SHP77 (cell line): ENCODE measurements at regions not wholly inside any gene's neighbourhood (a gene's known extent, or its start where the extent isn't known, plus 50 kb on each side); places are given as distances from the start of the nearest gene placed in this dataset.

Experiments used
- DNase-seq, 2 experiments: peaks; one replicate each; lab custom pipeline; 2025; lab: John Stamatoyannopoulos, UW

DNA sequence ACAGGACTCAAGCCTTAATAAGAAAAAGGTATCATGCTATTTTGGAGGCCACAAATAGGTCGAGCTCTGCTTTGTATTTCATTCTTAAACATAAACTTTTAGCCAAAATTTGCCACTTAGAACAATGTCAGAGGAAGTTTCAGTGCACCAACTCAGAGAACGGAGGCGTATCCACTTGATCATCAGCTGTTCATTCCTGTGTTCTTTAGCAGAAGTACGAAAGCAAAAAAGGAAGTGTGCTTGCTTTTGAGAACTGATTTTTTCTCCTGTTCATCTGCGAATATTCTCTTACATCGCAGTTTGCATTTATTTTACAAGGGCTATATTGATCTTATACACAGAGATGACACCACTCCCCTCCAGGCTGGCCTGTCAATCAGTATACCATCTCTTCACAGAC lies 188.6 kb upstream of the SOX5 start:
- DNase-seq, result no peak

DNA sequence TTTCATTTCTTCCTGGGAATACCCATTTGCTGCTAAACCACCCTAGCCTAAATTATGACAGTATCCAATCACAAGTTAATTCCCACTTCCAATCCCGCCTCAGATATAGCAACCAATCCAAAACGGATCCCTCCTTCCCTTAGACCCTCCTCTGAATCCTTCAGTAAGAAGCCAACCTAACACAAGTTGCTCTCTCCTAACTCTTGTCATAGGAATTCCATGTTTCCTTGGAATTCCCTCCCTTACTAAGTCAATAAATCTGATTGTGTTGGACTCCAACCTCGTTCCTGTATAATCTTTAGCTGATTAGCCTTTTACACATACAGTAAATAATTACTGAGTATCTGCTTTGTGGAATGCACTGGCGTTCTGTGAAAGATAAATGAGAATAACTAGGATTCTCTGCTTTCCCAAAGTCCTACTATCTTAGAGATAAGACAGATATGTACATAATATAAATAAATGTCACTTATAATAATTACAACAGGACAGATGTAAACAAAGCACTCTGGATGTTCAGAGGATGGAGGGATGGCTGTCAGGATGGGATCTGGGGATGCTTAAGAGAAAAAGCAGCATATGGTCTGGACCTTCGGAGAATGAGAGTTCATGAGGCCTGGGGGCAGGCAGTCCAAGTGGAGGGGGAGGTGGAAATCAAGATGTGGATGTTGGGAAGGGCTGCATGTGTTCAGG lies 185.8 kb upstream of the SOX5 start:
- no peak for DNase-seq

DNA sequence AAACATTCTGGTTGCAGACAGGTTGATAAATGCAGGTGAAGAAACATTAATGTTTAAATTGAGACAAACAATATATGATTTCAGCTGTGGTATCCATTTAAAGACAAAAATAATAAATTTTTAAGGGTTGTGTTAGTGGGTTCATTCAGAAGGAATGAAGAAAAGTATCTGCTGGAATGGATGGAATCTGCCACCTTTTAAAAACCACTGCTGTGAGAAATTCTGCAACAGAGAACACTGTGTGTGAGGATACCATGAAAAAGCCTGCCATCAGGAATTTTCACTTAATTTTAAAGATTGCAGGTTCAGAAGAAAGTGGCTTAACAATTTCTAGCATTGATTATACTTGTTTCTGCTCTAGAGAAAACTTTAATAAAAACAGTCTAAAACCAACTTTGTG lies 184.6 kb upstream of the SOX5 start:
- no peak for DNase-seq

DNA sequence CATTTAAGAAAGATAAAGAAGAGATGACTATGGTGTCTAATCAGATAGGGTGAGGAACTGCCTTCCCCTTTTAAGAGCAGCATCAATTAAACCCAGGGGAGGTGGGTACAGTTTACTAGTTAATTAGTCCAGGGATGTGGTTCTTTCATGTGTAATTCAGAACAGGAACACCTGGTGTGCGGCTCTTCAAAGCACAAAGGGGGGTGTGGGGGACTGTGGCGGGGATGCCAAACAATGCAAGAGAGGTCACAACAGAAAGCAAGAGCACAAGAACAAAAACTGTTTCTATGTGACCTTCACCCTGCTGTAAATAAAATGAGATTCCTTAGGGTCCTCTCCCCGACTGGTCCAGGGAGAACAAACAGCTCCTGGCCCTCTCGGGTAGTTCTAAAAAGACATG lies 183.9 kb upstream of the SOX5 start:
- no peak for DNase-seq

DNA sequence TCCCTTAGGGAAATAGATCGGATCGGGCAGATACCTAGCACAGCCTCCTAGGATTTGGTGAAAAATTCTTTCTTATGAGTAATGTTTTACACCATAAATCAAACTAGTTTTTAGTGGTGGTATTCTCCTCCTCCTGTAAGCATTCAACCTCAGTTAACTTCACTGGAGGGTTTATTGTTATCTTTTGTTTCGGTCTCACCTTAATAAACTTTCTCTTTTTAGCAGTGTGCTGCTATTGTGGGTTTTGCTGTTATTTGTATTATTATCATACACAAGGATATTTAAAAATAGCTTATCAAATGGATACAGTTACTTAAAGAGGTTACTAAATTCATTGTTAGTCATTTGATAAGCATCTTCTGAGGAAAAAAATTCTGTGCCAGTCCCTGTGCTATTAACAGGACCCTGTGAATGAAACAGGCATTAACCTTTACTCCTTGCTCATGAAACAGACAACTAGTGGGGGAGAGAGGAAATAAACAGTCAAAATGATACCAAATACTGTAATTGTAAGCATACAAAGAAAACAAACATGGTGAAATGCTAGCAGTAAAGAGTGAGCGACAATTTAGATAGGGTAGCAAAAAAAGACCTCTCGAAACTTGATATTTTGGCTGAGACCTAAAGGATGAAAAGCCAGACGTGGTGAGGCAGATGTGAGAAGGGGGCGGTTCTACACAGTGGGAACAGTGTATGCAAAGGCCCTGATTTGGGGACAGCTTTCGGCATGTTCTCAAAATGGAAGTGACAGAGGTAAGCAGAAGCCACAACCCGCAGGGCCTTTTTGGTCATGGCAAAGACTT lies 178.7 kb upstream of the SOX5 start:
- no peak for DNase-seq

DNA sequence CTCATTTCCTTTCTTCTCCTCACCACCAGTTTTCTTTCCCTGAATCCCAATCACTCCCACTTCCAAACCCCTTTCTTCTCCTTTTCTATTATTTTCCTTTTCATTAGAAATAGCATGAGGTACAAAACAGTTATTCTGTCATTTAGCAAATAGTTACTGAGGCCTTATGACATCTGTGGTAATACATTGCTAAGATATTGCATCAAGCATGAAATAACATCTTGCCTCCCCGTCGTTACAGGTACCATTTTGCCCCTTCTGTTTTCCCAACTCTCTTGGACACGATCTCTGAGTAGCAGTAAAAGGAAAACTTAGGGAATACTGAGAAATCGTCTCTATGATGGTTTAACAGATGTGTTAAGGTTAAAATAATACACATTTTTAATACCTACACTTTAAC lies 175.8 kb upstream of the SOX5 start:
- DNase-seq, result no peak

DNA sequence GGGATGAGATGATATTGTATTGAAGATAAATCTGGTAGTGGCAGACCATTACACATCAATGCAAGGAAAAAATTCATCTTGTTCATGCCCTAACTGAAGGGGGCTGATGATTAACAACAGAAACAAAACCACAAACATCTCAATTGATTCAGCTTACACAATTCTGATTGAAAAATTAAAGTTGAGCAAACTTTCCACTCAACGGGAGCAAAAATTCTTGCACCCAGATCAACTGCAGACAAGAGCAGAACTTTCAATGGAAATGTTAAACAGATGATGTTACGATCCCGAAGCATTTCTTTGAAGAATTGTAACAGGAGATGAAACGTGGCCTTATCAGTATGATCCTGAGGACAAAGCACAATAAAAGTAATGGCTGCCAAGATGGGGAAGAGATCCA lies 172.4 kb upstream of the SOX5 start:
- DNase-seq, result no peak

DNA sequence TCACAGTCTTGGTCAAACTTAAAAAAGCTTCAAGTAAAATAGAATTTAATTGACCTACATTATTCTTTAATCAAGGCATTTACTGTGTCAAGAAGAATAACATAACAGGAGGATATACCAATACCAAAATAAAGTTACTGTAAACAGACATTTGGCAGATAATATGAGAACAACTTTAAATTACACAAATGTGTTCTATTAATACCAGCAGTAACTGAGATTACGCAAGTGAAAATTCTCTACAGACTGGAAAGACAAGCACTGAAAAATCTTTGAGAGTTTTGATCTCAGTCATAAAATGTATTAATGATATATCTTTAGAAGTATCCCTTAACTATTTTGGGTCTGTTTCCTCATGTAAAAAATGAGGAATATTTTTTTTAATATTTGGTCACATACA lies 169.2 kb upstream of the SOX5 start:
- DNase-seq, result no peak

DNA sequence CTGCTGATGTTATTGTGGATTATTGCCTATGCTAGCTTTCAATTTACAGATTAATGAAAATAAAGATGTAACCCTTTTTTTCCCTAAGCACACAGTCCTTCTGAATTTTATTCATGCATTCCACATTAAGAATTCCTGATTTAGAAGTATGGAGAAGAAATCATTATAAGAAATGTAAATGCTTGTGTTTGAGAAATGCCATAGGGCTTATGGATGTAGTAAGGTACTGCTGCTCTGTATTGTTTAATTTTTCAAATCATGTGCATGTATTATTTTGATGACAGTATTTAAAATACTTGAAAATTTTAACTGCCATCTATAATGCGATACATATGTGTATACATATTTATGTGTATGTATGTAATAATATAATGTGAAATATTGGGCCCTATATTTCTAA lies 167.1 kb upstream of the SOX5 start:
- no peak for DNase-seq

DNA sequence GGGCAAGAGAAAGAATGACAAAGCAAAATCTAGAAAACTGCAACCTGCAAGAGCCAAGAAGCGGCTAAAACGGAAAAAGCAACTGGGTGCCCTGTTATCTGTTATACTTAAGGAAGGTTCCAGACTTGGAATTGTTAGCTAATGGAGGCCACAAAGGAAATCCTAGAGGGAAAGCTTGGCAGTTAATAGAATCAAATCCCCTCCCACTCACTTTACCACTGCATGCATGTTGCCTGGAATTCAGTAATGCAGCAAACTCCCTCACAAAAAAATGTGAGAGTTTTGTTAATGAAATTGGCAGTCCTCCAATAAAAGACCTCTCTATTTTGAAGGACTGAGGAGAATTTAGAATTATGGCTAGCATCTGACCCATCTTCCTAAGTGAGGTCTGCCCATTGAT lies 164.2 kb upstream of the SOX5 start:
- DNase-seq, result no peak

DNA sequence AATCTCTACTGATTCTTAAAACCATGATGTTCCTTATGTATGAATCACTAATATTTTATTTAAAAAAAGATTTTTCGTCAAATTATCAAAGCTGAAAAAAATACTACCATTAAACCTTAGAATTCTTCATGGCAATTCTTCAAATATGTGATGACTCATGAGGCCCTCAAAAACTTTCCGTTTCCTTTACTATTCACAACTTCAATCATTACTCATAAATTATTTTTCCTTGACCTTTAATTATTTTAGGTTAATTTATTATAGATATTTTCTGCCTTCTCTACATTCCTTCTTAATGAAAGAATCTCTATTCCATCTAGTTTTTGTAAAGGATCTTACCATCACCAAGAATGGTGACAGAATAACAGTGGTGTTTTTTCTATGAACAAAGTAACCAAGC lies 162.1 kb upstream of the SOX5 start:
- no peak for DNase-seq

DNA sequence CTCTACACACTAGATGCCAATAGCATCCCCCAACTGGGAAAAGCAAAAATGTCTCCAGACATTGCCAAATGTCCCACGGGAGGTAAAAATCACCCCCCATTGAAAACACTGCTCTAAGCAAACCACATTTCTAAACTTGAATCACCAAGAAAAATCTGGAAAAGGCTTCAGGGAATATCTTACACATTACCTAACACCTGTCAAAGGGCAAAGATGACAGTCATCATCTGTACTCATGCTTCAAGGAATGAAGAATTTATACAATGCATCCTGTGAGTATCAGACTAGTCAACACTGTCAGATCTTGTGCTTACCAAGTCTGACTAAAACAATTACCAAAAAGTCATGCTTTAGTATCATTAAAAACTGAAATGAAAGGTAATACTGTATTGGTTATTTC lies 161.6 kb upstream of the SOX5 start:
- DNase-seq, result no peak

DNA sequence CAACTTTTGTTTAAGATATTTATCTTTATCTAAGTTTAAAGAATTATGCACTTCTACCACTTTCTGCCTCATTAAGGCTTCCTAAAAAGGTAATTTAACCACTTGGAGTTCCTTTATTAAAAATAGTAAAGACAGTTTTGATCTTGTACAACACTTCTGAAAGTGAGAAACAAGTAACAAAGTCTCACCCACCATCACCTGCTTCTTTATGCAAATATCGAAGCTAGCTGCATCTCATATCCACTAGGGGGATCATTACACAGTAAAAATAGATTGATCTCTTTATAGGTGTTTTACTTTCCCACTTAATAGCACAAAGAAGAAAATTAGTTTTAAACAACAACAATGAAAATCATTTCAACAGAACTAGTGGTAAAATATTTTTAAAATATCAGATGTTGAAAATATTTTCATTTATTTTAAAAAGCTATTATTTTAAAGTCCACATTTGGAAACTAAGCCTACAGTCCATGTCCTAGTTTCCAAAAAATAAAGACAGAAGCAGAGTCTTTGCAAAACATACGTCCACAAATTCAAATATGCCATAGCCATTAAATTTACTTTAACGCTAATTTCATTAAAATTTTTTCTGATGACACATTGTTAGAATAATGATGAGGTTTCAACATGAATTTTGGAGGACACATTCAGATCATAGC lies 160.0 kb upstream of the SOX5 start:
- DNase-seq, result no peak

DNA sequence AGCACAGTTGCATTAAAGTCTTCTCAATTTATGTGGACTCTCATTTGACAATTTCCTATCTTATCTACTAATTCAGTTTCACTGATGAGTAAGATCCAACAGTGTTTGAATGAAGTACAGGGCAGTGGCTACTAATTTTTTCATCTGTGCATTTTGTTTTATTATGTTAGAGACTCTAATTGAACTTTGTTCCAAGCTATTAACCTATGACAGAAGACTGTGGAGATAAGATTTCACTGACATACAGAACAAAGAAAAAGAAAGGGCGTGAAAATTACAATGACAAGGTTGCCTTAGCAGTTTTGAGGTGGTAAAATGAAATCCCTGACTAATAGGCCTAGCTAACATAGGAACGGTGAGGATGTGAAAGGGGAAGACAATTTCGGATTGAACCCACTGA lies 153.2 kb upstream of the SOX5 start:
- no peak for DNase-seq

DNA sequence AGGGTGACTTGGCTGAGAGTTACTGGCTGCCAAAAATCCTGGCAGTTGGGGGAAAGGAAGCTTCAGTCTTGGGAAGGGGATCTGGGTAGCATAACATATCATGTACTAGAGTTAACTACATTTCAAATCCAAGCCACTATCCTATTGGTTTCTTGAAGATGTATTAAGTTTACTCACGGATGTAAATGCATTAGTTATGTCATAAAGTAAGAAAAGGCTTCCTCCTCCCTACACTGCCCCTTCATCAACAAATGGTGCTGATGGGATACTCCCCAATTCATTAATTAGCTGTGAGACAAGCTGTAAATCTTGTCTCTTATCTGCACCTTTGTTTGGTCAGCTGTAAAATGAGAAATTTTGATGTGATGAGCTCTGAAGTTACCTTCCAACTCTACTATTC lies 150.1 kb upstream of the SOX5 start:
- DNase-seq, result no peak

DNA sequence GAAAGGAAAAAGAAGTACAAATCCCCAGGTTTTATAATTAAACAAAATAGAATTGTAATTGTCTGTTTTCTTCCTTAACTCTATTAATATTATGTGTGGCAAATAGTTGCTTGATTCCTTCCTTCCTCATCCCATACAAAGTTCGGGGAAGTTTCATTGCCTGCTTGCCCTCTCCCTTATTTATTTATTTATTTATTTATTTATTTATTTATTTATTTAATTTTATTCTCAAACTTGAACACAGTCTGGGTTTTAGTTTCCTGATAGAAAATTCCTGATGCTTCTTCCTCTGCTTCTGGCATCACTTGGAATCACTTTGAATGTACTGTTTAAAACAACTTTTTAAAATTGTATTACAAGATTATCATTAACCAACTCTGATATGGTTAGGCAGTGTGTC lies 145.8 kb upstream of the SOX5 start:
- DNase-seq, result no peak

DNA sequence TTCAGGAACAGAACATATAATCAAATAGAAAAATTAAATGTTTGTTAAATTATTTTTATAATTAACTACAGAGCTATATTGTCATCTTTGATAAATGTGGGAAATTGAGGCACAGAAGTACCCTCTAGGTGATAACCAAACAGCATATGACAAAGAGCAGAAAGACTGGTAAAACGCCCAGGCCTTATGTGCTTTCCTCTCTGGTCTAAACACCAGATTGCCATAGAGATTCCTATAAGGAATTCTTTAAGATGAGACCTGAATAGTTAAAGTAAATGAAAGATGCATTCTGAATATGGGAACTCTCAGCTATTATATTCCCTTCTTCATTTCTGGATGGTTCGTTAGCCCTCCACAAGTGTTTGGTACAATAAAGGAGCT lies 140.0 kb upstream of the SOX5 start:
- no peak for DNase-seq

DNA sequence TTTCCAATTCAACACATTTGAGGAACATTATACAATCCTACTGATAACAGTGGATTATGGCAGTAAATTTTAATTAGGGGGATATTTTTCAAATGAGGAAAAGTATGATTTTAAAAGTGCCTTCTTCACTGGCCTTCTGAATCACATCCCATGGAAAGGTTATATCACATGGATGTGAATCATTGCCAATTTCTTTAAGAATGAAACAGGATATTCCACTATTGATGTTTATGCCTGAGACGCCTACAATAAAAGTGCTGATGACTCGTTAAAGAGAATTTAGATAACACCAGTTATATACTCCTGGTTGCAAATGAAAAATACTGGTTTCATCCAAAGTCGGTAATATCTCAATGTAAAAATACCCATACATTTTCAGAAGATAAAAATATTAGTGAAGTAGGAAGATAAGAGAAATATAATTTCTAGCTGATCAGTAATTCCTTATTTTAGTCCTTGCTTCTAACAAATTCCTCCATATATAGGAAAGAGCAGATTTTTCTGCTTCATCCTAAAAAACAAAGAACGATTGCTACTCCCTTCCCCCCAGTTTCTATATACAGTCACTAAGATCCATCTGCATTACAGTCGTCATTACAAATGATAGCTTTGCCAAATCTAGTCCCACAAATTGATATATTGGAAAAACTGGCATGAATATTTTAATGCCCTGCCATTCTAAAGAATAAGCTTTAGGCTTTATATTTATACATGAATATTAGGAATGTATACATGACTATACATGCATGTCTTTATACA lies 139.5 kb upstream of the SOX5 start:
- no peak for DNase-seq

DNA sequence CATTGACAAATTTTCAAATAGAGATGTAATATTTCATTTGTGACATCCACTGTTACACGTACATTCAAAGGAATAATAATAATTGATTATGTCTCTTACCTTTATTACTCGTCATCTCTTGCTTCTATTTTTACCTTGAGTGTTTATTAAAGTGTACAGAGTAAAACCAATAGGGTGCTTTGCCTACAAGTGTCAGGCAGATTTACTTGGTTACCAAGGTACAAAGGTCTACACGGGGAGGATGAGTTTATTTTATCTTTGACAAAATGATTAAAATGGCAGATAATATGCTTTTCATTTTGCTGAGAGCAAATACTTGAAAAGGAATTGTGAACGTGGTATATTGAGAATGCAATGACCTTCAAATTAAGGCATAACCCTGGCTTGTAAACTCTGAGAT lies 137.8 kb upstream of the SOX5 start:
- no peak for DNase-seq

DNA sequence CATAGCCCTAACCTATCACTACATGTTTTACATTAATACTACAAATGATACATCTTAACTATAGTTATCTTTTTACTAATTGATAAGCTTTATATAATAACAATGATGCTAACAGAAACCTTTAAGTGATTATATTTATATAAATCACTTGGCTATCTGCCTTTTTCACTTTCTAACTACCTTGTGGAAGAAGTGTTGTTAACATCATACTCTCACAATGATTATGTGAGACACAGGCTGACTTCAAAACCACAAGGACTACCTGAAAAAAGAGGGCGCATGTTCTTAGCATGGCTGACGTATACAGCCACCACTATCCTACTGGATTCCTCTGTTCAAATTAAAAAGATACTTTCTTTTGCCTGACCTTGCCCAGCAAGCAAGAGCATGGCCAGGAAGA lies 135.3 kb upstream of the SOX5 start:
- DNase-seq, result no peak

DNA sequence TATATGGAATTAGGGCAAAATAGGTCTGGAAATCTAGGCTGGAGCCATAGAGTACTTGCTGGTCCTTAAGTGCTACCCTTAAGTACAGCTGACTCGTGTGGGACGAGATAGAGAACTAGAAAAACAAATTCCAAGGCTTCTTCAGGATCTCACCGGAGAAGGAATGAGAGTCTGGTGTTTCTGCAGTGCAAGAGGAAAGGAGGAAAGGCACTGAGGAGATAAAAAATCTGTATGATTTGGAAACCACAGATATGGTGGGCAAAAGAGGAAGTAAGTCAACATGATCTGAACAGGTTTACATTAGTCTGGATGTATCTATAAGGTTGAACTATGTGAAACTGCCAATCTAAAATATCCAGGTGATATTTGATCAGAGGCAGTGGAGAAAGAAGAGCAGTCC lies 134.4 kb upstream of the SOX5 start:
- no peak for DNase-seq

DNA sequence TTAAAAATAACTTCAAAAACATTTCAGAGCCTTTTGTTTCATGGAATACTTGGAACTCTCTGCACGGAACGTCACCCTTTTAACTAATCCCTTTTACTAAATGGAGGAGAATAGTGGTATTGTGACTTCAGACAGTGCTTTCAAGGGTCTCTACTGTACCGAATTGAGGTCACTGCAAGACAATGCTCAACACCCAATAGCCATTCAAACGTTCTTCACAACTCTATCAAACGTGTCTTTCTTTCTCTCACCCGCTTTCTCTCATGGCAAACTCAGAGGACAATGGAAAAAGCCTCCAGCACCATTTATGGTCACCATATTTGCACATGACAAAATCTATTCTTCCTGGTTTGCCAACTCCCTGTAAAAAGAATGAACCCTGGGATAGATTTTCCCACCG lies 132.1 kb upstream of the SOX5 start:
- DNase-seq, result no peak

DNA sequence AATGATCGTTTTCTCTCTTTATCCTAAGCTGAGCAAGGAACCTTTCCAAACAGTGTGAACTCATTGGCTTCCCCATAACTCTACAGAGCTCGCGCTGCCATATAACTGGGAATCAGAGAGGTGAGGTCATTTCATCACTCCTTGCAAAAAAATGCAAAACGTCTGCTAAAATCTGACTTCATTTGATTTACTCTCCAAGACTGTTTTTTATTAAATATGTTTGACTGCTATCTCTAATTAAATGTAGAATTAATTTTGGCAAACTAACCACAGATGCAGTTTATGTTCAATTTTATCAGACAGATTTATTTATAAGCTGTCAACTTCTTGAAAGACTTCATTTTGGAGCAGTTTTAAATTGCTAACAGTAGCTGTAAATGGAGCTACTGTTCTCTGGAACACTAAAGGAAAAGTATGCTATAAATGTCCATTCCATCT lies 131.6 kb upstream of the SOX5 start:
- no peak for DNase-seq
